Stimulated activated CD8-positive, alpha-beta memory T cell treated with anti-CD3 and anti-CD28 coated beads, Interleukin-2, amount 100 ng/mL, for 48 hours (primary cell): ENCODE measurements at regions not wholly inside any gene's neighbourhood (a gene's known extent, or its start where the extent isn't known, plus 50 kb on each side); places are given as distances from the start of the nearest gene placed in this dataset.
"Not testable (repeated sequence)": the region's sequence is repeated elsewhere in the genome, so short reads cannot be mapped to it uniquely, and the experiment has no call there.

Experiments used
- DNase-seq, 2 donors: peaks; one replicate each; pipeline ENCODE4 v3.0.0-alpha.2; 2020; ENCODE audit warnings: low read depth in 2 of 2

DNA sequence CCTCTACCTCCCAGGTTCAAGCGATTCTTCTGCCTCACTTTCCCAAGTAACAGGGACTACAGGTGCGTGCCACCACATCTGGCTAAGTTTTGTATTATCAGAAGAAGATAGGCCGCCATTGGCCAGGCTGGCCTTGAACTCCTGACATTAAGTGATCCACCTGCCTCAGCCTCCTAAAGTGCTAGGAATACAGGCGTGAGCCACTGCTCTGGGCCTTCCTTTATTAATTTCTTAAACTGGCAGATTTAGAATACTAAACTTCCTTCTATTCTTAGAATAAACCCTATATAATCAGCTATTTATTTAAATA, 86.6 kb downstream of the HFE start:
- DNase-seq, result no peak

DNA sequence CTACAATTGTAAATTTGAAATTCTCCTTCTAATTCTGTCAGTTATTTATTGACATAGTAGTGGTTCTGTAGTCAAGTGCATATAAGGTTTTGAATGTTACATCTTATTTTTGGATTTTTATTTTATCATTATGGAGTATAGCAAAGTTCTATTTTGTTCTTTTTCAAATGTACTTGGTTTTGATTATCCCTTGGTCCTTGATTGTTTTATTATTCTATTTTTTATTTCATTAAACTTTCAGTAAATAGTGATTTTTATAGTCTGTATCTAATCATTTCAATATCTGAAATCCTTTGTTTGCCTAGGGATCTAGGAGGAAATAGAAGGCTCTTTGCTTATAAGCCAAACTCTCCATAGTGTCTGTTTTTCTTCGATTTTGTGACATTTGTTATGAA, 87.8 kb downstream of the HFE start:
- no peak for DNase-seq

GRCh38 chr6:26175428-26176181, 88.4 kb downstream of the HFE start:
- DNase-seq, result no peak

GRCh38 chr6:26179675-26180074, 92.4 kb downstream of the HFE start:
- DNase-seq, result no peak

DNA sequence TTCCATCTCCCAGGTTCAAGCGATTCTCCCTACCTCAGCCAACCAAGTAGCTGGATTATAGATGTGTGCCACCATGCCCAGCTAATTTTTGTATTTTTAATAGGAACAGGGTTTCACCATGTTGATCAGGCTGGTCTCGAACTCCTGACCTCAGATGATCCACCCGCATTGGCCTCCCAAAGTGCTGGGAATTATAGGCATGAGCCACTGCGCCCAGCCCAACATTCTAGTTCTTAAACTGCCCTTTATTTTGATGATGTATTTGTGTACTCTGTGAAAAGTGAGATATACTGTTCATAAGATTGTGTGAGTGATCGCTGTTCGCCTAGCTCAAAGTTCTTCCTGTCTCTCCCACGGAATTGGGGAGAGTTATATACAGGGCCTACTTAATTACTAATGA, 93.1 kb downstream of the HFE start:
- no peak for DNase-seq

DNA sequence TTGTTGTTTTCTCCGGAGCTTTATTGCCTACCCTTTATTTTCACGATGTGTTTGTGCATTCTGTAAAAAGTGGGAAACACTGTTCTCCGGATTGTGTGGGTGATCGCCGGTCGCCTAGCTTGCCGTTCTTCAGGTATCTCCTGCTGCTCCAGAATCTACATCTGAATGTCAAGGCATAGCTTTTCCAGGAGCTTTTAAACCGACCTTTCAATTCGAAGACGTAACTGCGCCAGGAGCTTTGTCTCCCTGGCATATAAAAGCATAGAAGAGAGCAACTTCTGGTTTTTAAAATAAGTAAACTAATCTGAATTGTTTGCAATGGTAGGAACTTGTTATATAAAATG, 96.0 kb downstream of the HFE start:
- DNase-seq, result no peak

GRCh38 chr6:26183581-26184366, 96.5 kb downstream of the HFE start:
- DNase-seq, result peak; percentile 35 to 54

DNA sequence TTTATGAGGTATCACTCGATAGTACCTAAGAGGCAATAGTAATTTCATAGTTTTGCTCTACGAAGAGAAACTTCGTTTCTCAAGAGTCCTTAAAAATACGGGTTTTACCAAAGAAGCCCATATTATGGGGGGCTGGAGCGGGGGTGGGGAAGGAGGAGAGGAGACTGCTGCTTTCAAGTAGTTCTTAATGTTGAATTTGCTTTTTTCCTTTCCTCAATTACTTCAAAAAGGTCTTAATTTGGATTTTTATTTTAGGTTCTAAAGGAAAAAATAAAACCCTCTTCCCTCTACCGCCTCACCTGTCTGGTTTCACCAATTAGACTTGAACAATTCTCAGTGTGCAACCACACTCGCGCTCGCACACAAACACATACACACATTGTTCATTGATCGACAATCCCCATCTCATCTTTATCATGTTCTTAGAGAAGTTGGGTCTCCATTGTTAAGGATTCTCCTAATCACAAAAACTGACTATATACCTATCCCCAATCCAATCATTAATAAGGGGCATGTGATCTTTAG, 97.2 kb downstream of the HFE start:
- DNase-seq, result no peak

- DNase-seq, result no peak
Observed at GRCh38 chr6:26185004-26185403, 97.8 kb downstream of the HFE start.

- no peak for DNase-seq
Observed at GRCh38 chr6:26185802-26186201, 98.6 kb downstream of the HFE start.

GRCh38 chr6:26186652-26187051, 99.4 kb downstream of the HFE start:
- no peak for DNase-seq

DNA sequence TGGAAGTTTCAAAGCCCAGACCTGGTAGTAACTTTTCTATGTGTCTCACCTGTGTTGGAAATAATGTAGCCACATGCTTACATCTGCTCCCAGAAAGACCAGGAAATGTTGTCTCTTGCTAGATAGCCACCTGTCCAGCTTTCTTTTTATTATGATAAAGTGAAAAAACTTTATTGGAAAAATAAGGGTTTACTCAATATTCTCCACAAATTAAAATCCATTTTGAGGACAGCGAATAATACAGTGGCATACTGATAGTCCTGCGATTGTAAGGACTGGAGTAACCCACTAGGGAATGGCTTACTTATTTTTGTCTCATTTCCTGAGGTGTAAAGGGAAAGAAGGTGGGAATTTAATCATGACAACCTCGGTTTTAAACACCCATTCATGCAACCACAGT, 100.1 kb downstream of the HFE start:
- no peak for DNase-seq

- no peak for DNase-seq
Observed at GRCh38 chr6:26187981-26188635, 100.9 kb downstream of the HFE start.

- not testable (repeated sequence) for DNase-seq
Observed at GRCh38 chr6:26191512-26191911, 104.3 kb downstream of the HFE start.

GRCh38 chr6:26193467-26194328, 106.5 kb downstream of the HFE start:
- DNase-seq, result no peak

DNA sequence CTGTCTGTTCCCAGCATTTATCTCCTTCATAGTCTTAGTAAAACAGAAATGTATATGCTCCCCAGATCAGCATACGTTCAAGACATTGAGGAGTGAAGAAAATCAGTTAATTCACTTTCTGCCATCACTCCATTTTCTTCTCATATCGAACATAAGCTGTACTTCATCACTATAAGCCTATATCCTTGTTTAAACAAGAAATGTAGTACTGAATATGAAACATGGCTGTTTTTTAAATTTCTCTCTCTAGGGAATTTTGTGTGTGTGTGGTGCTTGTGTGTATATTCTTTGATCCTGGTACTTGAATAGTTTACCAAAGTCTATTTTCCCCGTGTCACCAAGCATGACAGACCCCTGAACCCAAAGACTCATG, 107.1 kb downstream of the HFE start:
- DNase-seq, result no peak

DNA sequence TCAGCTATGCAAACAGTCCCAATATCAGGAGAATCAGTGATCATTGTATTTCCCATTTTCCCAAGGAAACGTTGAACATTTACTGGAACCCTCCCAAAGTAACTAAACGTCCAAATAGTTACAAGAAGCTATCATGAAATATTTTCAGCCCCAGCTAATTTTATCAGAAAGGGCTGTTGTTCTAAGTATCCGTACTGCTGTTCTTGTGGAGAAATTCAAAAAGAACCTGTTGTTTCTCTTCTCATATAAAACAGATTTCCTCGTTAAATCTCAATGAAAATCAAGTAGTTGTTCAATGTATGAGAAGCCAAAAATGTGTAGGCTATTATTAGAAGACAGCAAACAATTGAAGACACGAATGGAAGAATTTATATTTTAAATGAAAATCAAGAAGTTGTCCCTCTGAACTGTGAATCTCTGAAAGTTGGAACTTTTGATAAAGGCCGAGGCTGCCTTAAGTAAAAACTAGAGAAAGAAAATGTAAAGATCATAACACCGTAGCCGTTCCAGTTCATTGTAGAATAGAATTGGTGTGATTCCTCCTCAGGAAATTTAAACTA, 107.7 kb downstream of the HFE start:
- DNase-seq, result no peak

DNA sequence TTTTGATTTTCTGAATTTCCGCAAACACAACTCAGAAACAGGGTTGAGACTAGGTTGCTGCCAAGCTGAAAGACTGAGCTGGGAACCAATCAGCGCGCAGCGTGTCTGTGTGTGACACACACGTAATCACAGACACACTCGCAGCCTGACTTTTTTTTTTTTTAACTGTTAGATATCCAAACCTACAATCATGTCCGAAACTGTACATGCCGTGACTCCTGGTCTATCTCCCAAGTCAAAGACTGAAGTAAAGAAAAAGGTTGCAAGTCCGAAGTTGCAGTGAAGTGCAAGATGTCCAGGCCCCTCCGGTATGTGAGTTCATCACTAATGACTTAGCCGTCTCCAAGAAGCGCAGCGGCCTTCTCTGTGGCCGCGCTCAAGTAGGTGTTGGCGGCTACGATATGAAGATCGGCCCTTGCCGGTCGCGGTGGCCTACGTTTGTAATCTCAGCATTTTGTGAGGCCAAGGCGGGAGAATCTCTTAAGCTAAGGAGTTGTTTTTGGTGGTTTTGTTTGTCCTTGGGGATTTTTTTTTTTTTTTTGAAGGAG, 108.2 kb downstream of the HFE start:
- peak in 1 of 2 donors; percentile 64 for DNase-seq

DNA sequence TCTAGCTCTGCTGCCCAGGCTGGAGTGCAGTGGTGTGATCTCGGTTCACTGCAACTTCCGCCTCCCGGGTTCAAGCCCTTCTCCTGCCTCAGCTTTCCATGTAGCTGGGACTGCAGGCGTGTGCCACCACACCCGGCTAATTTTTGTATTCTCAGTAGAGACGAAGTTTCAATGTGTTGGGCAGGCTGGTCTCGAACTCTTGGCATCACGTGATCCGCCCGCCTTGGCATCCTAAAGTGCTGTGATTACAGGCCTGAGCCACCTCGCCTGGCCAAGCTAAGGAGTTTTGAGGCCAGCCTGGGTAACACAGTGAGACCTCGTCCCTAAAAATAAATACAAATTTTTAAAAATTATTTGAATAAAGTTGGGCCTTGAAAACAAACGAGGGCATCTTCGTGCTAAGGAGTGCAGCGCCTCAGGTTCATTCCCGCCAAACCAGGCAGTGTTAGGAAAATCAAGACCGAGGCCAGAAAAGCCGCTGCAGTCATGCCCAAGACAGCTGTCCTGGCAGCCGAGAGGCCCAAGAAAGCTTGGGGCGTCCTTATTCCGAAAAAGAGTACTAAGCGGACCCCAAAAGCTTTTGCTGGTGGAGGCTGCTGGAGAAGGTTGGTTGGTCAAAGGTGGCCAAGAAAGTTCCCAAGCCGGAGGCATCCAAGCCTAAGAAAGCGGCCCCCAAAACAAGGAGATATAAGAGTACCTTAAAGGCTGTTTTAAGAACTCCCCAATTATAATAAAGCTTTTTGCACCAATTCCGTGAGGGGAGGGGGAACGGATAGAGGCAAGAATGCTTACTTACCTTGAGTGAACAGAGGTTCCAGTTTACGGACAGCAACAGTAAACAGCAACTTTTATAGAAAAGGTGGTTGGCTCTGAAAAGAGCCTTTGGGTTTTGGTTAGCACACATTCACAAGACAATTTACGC, 109.0 kb downstream of the HFE start:
- no peak for DNase-seq
